WTC11 (cell line): ENCODE measurements at regions not wholly inside any gene's neighbourhood (a gene's known extent, or its start where the extent isn't known, plus 50 kb on each side); places are given as distances from the start of the nearest gene placed in this dataset.

Experiments used
- ATAC-seq: fragments of 200-7000 bp; cut with Tn5 transposase; 2 replicates; pipeline ENCODE4 v1.10.0; 2021; ENCODE audit warnings: mild to moderate bottlenecking, moderate library complexity
- CTCF ChIA-PET: fragments of 300-600 bp; sonication (Branson Sonifier 250); formaldehyde crosslinking; loops from one replicate; lab custom pipeline; 2021; ENCODE audit warnings: antibody characterized with exemption; lab: Charles Lee
- POLR2A ChIA-PET: fragments of 350-600 bp; sonication (Branson Sonifier 250); formaldehyde crosslinking; loops from one replicate; lab custom pipeline; 2021; ENCODE audit warnings: antibody characterized with exemption; lab: Charles Lee
- DNase-seq: peaks from one replicate; pipeline ENCODE4 v3.0.0; 2021; ENCODE audit warnings: low spot score
- H3K27ac Mint-ChIP-seq: 2 replicates; pipeline ENCODE4 v1.8.0; 2021; ENCODE audit warnings: mixed read lengths
- H3K27me3 Mint-ChIP-seq: 2 replicates; pipeline ENCODE4 v1.8.0; 2021; ENCODE audit warnings: low read depth, mild to moderate bottlenecking, moderate library complexity, mixed read lengths
- H3K36me3 Mint-ChIP-seq: 2 replicates; pipeline ENCODE4 v1.8.0; 2021; ENCODE audit warnings: mixed read lengths
- H3K4me1 Mint-ChIP-seq: 2 replicates; pipeline ENCODE4 v1.8.0; 2022; ENCODE audit warnings: mixed read lengths
- H3K4me3 Mint-ChIP-seq: 2 replicates; pipeline ENCODE4 v1.8.0; 2021; ENCODE audit warnings: mild to moderate bottlenecking, moderate library complexity, mixed read lengths
- H3K9me3 Mint-ChIP-seq: 2 replicates; pipeline ENCODE4 v1.8.0; 2021; ENCODE audit warnings: mixed read lengths
- CREM ChIP-seq: sonication (generic); formaldehyde crosslinking; IDR thresholded peaks from 2 replicates; pipeline ENCODE4 v1.8.1; 2022; ENCODE audit warnings: mild to moderate bottlenecking, missing genetic modification reagents, moderate library complexity
- EMX1 ChIP-seq: fragments of 250-450 bp; sonication (Bioruptor Pico); IDR thresholded peaks from 2 replicates; pipeline ENCODE4 v1.8.0; 2021; ENCODE audit warnings: mild to moderate bottlenecking
- GTF2I ChIP-seq: fragments of 250-450 bp; sonication (Bioruptor Pico); conservative IDR thresholded peaks from 2 replicates; pipeline ENCODE4 v1.4.0; 2021; ENCODE audit warnings: mild to moderate bottlenecking
- IRF1 ChIP-seq: sonication (generic); formaldehyde crosslinking; IDR thresholded peaks from 2 replicates; pipeline ENCODE4 v1.8.0; 2023; ENCODE audit warnings: missing genetic modification reagents
- JUN ChIP-seq: sonication (generic); formaldehyde crosslinking; IDR thresholded peaks from 2 replicates; pipeline ENCODE4 v1.8.0; 2023; ENCODE audit warnings: mild to moderate bottlenecking, missing genetic modification reagents
- MAX ChIP-seq: sonication (generic); formaldehyde crosslinking; IDR thresholded peaks from 2 replicates; pipeline ENCODE4 v1.8.0; 2022; ENCODE audit warnings: mild to moderate bottlenecking, missing genetic modification reagents
- NFE2L1 ChIP-seq: sonication (generic); formaldehyde crosslinking; IDR thresholded peaks from 2 replicates; pipeline ENCODE4 v1.8.1; 2023; ENCODE audit warnings: missing genetic modification reagents
- NFYB ChIP-seq: sonication (generic); formaldehyde crosslinking; conservative IDR thresholded peaks from 2 replicates; pipeline ENCODE4 v1.8.0; 2022; ENCODE audit warnings: low read depth, missing genetic modification reagents
- NR2C2 ChIP-seq: sonication (generic); formaldehyde crosslinking; IDR thresholded peaks from 2 replicates; pipeline ENCODE4 v1.8.0; 2022; ENCODE audit warnings: mild to moderate bottlenecking, missing genetic modification reagents
- SMAD3 ChIP-seq: sonication (generic); formaldehyde crosslinking; IDR thresholded peaks from 2 replicates; pipeline ENCODE4 v1.8.0; 2022; ENCODE audit warnings: missing genetic modification reagents, mild to moderate bottlenecking, borderline replicate concordance
- TCF7 ChIP-seq: sonication (generic); formaldehyde crosslinking; IDR thresholded peaks from 2 replicates; pipeline ENCODE4 v1.8.0; 2022; ENCODE audit warnings: mild to moderate bottlenecking, low read depth, missing genetic modification reagents, moderate library complexity
- TEAD4 ChIP-seq: sonication (generic); formaldehyde crosslinking; IDR thresholded peaks from 2 replicates; pipeline ENCODE4 v1.8.0; 2022; ENCODE audit warnings: mild to moderate bottlenecking, missing genetic modification reagents
- ZNF423 ChIP-seq: fragments of 250-450 bp; sonication (Bioruptor Pico); IDR thresholded peaks from 2 replicates; pipeline ENCODE4 v2.1.2; 2022; ENCODE audit warnings: mild to moderate bottlenecking, moderate library complexity
- TF ChIP-seq, protein P1 (sequence below): sonication (generic); formaldehyde crosslinking; IDR thresholded peaks from 2 replicates; pipeline ENCODE4 v1.8.0; 2022; ENCODE audit warnings: mild to moderate bottlenecking, missing genetic modification reagents
- TF ChIP-seq, protein P2 (sequence below): sonication (generic); formaldehyde crosslinking; IDR thresholded peaks from 2 replicates; pipeline ENCODE4 v1.8.1; 2022; ENCODE audit warnings: mild to moderate bottlenecking, moderate library complexity, missing genetic modification reagents
- TF ChIP-seq, protein P3 (sequence below): sonication (generic); formaldehyde crosslinking; IDR thresholded peaks from 2 replicates; pipeline ENCODE4 v1.8.1; 2022; ENCODE audit warnings: low read depth, mild to moderate bottlenecking, moderate library complexity, missing genetic modification reagents, borderline replicate concordance
- TF ChIP-seq, protein P4 (sequence below): sonication (generic); formaldehyde crosslinking; IDR thresholded peaks from 2 replicates; pipeline ENCODE4 v1.8.1; 2023; ENCODE audit warnings: mild to moderate bottlenecking, missing genetic modification reagents

DNA sequence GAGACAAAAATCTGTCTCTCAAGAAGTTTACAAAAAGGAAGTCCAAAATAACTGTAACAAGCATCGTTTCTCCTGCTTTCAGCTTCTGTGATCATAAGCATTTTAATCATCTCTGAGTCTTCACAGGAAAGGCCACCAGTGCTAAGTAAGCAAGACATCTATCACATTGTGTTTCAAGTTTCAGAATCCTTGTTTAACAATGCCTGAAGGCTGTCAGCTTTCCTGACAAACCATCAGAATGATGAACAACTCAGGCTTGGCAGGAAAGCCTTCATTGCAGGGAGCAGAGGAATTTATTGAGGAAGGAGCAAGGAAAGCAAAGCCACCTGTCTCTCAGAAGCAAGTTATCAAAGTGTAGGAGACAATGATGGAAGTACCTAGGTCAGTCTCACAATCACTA is 143.5 kb upstream of the DAPK1 start:
- CTCF ChIA-PET = no interaction called here
- TF ChIP-seq NFE2L1 (CRISPR knock-in tag) (no peak), NR2C2 (CRISPR knock-in tag) (no peak), ZNF423 (CRISPR knock-in tag) (no peak)
- TF ChIP-seq, protein P1, sequence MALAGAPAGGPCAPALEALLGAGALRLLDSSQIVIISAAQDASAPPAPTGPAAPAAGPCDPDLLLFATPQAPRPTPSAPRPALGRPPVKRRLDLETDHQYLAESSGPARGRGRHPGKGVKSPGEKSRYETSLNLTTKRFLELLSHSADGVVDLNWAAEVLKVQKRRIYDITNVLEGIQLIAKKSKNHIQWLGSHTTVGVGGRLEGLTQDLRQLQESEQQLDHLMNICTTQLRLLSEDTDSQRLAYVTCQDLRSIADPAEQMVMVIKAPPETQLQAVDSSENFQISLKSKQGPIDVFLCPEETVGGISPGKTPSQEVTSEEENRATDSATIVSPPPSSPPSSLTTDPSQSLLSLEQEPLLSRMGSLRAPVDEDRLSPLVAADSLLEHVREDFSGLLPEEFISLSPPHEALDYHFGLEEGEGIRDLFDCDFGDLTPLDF = no peak
- Mint-ChIP-seq H3K4me1 (peaks cover 18% of the 10 kb centered on the region), H3K9me3 (peaks cover under 1% of the 10 kb centered on the region; the same call in 1 of the 2 replicates), H3K4me3 (no peak overlapping the region), H3K36me3 (0 out of 2 replicates have a peak, but pooled peaks cover under 1% of the 10 kb centered on the region), H3K27ac (no peak overlapping the region), H3K27me3 (no peaks in the 10 kb centered on the region)
- POLR2A ChIA-PET = no interaction called here
- DNase-seq (no peak), ATAC-seq (no peak)

- H3K4me3 Mint-ChIP-seq = no peak overlapping the region
- no peak for DNase-seq
- H3K4me1 Mint-ChIP-seq = peaks cover 34% of the 10 kb centered on the region
- H3K27ac Mint-ChIP-seq = no peak overlapping the region
- CTCF ChIA-PET = no interaction called here
- POLR2A ChIA-PET = interaction anchor here (0.7 kb wide), 1 partner anchor 19 kb away, joined by 4 read pairs; no protein-coding TSS in a partner anchor
- no peak for ATAC-seq
- no peak for TF ChIP-seq SMAD3
- no peak for TF ChIP-seq GTF2I (CRISPR knock-in tag)
- no peak for TF ChIP-seq TCF7 (CRISPR knock-in tag)
- TF ChIP-seq, protein P2, sequence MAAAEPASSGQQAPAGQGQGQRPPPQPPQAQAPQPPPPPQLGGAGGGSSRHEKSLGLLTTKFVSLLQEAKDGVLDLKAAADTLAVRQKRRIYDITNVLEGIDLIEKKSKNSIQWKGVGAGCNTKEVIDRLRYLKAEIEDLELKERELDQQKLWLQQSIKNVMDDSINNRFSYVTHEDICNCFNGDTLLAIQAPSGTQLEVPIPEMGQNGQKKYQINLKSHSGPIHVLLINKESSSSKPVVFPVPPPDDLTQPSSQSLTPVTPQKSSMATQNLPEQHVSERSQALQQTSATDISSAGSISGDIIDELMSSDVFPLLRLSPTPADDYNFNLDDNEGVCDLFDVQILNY = no peak
- no peak for TF ChIP-seq EMX1 (CRISPR knock-in tag)
- H3K9me3 Mint-ChIP-seq = peaks cover 4% of the 10 kb centered on the region; the same call in 1 of the 2 replicates
- 0 out of 2 replicates have a peak, but pooled peaks cover 2% of the 10 kb centered on the region for H3K36me3 Mint-ChIP-seq
- no peaks in the 10 kb centered on the region for H3K27me3 Mint-ChIP-seq
Observed at GRCh38 chr9:87357600-87357999, 140.1 kb upstream of the DAPK1 start.

DNA sequence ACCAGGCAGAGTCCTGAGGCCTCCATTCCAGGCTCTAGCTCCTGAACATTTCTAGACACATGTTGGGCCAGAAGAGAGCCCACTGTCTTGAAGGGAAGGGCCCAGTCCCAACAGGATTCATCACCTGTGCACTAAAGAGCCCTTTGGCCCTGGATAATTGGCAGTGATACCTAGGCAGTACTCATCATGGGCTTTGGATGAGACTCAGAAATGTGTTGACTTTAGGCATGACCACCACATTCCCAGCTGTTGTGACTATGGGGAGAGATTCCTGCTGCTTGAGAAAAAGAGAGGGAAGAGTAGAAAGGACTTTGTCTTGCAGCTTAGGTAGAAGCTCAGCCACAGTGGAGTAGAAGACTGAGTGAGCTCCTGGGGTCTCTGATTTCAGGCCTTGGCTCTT is 138.4 kb upstream of the DAPK1 start:
- Mint-ChIP-seq H3K9me3 (peaks cover 11% of the 10 kb centered on the region), H3K4me3 (no peak overlapping the region), H3K36me3 (0 out of 2 replicates have a peak, but pooled peaks cover 8% of the 10 kb centered on the region), H3K27ac (no peak overlapping the region), H3K27me3 (no peaks in the 10 kb centered on the region), H3K4me1 (peaks cover 24% of the 10 kb centered on the region)
- ChIA-PET POLR2A (no interaction called here), CTCF (no interaction called here)
- DNase-seq (no peak), ATAC-seq (no peak)
- TF ChIP-seq, protein P3, sequence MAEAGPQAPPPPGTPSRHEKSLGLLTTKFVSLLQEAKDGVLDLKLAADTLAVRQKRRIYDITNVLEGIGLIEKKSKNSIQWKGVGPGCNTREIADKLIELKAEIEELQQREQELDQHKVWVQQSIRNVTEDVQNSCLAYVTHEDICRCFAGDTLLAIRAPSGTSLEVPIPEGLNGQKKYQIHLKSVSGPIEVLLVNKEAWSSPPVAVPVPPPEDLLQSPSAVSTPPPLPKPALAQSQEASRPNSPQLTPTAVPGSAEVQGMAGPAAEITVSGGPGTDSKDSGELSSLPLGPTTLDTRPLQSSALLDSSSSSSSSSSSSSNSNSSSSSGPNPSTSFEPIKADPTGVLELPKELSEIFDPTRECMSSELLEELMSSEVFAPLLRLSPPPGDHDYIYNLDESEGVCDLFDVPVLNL (CRISPR knock-in tag) = no peak
- TF ChIP-seq TEAD4 (CRISPR knock-in tag) (no peak), CREM (no peak), MAX (CRISPR knock-in tag) (no peak)
- TF ChIP-seq, protein P2 = no peak

GRCh38 chr9:87359958-87360601 is 137.6 kb upstream of the DAPK1 start:
- Mint-ChIP-seq H3K36me3 (peaks cover 13% of the 10 kb centered on the region; the same call in 1 of the 2 replicates), H3K4me3 (no peak overlapping the region)
- ChIA-PET POLR2A (no interaction called here), CTCF (no interaction called here)
- TF ChIP-seq JUN (no peak), NFYB (no peak), IRF1 (CRISPR knock-in tag) (no peak)
- TF ChIP-seq, protein P4, sequence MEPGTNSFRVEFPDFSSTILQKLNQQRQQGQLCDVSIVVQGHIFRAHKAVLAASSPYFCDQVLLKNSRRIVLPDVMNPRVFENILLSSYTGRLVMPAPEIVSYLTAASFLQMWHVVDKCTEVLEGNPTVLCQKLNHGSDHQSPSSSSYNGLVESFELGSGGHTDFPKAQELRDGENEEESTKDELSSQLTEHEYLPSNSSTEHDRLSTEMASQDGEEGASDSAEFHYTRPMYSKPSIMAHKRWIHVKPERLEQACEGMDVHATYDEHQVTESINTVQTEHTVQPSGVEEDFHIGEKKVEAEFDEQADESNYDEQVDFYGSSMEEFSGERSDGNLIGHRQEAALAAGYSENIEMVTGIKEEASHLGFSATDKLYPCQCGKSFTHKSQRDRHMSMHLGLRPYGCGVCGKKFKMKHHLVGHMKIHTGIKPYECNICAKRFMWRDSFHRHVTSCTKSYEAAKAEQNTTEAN (CRISPR knock-in tag) = no peak
- TF ChIP-seq, all 79 proteins: peak for 0
- Mint-ChIP-seq H3K9me3 (peaks cover 19% of the 10 kb centered on the region), H3K27me3 (no peaks in the 10 kb centered on the region), H3K27ac (no peak overlapping the region), H3K4me1 (peaks cover 23% of the 10 kb centered on the region)
- ATAC-seq = no peak
- DNase-seq = no peak
